Transverse colon (tissue), 4 donors: ENCODE measurements at regions not wholly inside any gene's neighbourhood (a gene's known extent, or its start where the extent isn't known, plus 50 kb on each side); places are given as distances from the start of the nearest gene placed in this dataset.

Source experiments
- DNase-seq: peaks from one replicate; pipeline ENCODE4 v3.0.0-alpha.2; 2019
- H3K27ac ChIP-seq, 4 donors: fragments of 200-600 bp; sonication (generic); 2 replicates each; pipeline ENCODE4 v1.5.1; 2016 to 2018; ENCODE audit warnings: inconsistent platforms in 4 of 4
- H3K27me3 ChIP-seq: fragments of 200-600 bp; sonication (generic); 2 replicates; pipeline ENCODE4 v1.5.1; 2017; ENCODE audit warnings: inconsistent platforms
- H3K36me3 ChIP-seq, 4 donors: fragments of 200-600 bp; sonication (generic); 2 replicates each; pipeline ENCODE4 v1.5.1; 2017 to 2019; ENCODE audit warnings: inconsistent platforms in 4 of 4
- H3K4me1 ChIP-seq, 4 donors: fragments of 200-600 bp; sonication (generic); 2 replicates each; pipeline ENCODE4 v1.5.1; 2017 to 2020; ENCODE audit warnings: inconsistent platforms in 4 of 4
- H3K4me3 ChIP-seq, 4 donors: fragments of 200-600 bp; sonication (generic); 1 replicate in 1 of 4; 2 replicates in 3 of 4; pipeline versions ENCODE4 v1.5.1 to v1.6.1; 2017 to 2019; ENCODE audit warnings: inconsistent platforms in 4 of 4
- H3K9me3 ChIP-seq, 2 donors: fragments of 200-600 bp; sonication (generic); 2 replicates each; pipeline ENCODE4 v1.5.1; 2017 to 2019; ENCODE audit warnings: inconsistent platforms in 2 of 2
- EP300 ChIP-seq: sonication (generic); formaldehyde crosslinking; IDR thresholded peaks from one replicate; pipeline ENCODE4 v1.6.1; 2017; ENCODE audit warnings: antibody characterized with exemption, low read depth
- POLR2A ChIP-seq: fragments of 450-650 bp; IDR thresholded peaks from one replicate; pipeline ENCODE4 v1.6.1; 2016; ENCODE audit warnings: antibody characterized with exemption, mild to moderate bottlenecking, moderate library complexity
- POLR2AphosphoS5 ChIP-seq, 3 donors: sonication (generic); formaldehyde crosslinking; IDR thresholded peaks; one replicate each; pipeline ENCODE4 v1.6.1; 2016; ENCODE audit warnings: antibody characterized with exemption in 3 of 3
- WGBS, 2 donors: methylation state at CpG; one replicate each; pipeline ENCODE4 v1.1.5; 2018; ENCODE audit warnings: low coverage in 1 of 2; 5-methylcytosine and 5-hydroxymethylcytosine counted together
- in situ Hi-C, 4 donors: fragments of 200-750 bp; cut with MboI; loops; one replicate each; pipeline versions ENCODE4 v1.15.0 to v1.15.1; 2017; ENCODE audit warnings: low sequenced_read_pairs in 3 of 4, low pct_ligation_motif_present in 1 of 4, low pct_unique_long_range_greater_than_20kb in 1 of 4
- intact Hi-C: fragments of 100-400 bp; cut with DNase I; formaldehyde crosslinking; loops from one replicate; pipeline ENCODE4 v1.15.1; 2023; ENCODE audit warnings: low total_unique reads
- TF ChIP-seq, protein P1 (sequence below), 5 experiments: fragments of 200-600 bp in 3 of 5; fragments of 450-650 bp in 2 of 5; sonication (generic) in 3 of 5; IDR thresholded peaks; 1 replicate in 2 of 5; 2 replicates in 3 of 5; pipeline ENCODE4 v1.5.1; 2016 to 2017; ENCODE audit warnings: antibody characterized with exemption in 5 of 5, inconsistent platforms in 3 of 5, mild to moderate bottlenecking in 2 of 5, moderate library complexity in 1 of 5

DNA sequence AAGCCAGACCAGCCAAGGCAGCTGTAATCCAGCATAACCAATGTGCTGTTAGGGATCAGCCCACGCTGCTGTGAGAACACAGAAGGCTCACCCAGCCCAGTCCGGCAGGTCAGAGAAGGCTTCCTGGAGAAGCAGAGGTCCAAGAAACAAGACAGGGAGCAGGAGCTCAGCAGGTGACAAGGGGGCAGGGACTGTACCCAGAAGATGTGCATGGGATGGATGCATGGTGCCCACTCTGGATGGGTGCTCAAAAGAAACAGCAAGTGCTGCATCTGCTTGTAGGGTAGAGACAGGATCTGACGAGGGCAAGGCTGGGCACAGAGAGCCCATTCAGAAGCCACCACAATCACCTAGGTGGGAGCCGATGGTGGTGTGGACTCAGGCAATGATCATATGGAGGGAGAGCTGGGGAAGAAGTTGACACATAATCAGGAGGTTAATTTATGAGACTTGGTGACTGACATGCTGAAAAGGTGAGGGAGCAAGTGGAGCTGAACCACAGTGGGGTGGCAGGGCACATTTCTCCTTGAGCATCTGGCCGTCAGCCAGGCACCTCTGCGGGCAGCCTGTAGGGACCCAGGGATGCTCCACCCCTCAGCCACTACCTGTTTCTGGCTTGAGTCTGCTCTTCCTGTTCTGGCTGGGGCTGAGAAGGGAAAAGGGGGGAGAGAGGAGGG is 102.3 kb upstream of the DRD2 start:
- in situ Hi-C loops = no loop called here
- no peaks in the 10 kb centered on the region for H3K36me3 ChIP-seq
- DNase-seq = no peak

DNA sequence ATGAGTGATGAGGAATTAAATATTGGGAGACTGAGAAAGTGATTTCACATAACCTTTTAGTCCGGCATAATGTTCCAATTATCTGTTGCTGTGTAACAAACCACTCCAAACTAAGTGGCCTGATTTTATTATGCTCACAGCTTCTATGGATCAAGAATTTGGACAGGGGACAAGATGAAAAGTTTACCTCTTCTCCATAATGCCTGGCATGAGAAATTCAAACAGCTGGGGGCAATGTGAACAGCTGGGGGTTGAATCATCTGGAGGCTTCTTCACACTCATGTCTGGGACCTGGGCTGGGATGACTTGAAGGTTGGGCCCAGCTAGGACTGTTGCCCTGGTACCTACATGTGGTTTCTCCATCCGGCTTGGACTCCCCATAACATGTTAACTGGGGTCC is 99.4 kb upstream of the DRD2 start:
- 85 to 100% methylated on average over 1 to 2 of the region's 2 CpGs for WGBS, 2 donors
- Histone ChIP-seq H3K9me3 (no peaks in the 10 kb centered on the region), H3K27ac (no peak overlapping the region), H3K4me3 (no peak overlapping the region), H3K4me1 (no peaks in the 10 kb centered on the region), H3K36me3 (no peaks in the 10 kb centered on the region), H3K27me3 (no peaks in the 10 kb centered on the region)
- TF ChIP-seq, protein P1, sequence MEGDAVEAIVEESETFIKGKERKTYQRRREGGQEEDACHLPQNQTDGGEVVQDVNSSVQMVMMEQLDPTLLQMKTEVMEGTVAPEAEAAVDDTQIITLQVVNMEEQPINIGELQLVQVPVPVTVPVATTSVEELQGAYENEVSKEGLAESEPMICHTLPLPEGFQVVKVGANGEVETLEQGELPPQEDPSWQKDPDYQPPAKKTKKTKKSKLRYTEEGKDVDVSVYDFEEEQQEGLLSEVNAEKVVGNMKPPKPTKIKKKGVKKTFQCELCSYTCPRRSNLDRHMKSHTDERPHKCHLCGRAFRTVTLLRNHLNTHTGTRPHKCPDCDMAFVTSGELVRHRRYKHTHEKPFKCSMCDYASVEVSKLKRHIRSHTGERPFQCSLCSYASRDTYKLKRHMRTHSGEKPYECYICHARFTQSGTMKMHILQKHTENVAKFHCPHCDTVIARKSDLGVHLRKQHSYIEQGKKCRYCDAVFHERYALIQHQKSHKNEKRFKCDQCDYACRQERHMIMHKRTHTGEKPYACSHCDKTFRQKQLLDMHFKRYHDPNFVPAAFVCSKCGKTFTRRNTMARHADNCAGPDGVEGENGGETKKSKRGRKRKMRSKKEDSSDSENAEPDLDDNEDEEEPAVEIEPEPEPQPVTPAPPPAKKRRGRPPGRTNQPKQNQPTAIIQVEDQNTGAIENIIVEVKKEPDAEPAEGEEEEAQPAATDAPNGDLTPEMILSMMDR (IDR thresholded peaks at IDR 0.05) = no peak
- TF ChIP-seq EP300 = no peak
- no peak for TF ChIP-seq POLR2A
- TF ChIP-seq POLR2AphosphoS5 (IDR thresholded peaks at IDR 0.05) = no peak
- in situ Hi-C loops (no loop called here), intact Hi-C loops (no loop called here)
- no peak for DNase-seq

More for the DNA sequence above, 102.3 kb upstream of the DRD2 start:
- Histone ChIP-seq H3K27ac (no peak overlapping the region), H3K4me1 (no peaks in the 10 kb centered on the region), H3K4me3 (no peak overlapping the region), H3K27me3 (no peaks in the 10 kb centered on the region), H3K9me3 (no peaks in the 10 kb centered on the region)
- TF ChIP-seq POLR2AphosphoS5 (IDR thresholded peaks at IDR 0.05) (no peak), EP300 (no peak), POLR2A (no peak)
- TF ChIP-seq, protein P1 (IDR thresholded peaks at IDR 0.05) = no peak
- 45 to 66% methylated on average over 5 to 6 of the region's 6 CpGs for WGBS, 2 donors
- intact Hi-C loops = no loop called here

- H3K4me3 ChIP-seq = no peak overlapping the region
- WGBS, 2 donors = 81 to 88% methylated on average over 4 of the region's 4 CpGs
- H3K27ac ChIP-seq = no peak overlapping the region
- intact Hi-C loops (no loop called here), in situ Hi-C loops (no loop called here)
- DNase-seq = no peak
- no peaks in the 10 kb centered on the region for H3K27me3 ChIP-seq
- H3K9me3 ChIP-seq = no peaks in the 10 kb centered on the region
- no peaks in the 10 kb centered on the region for H3K36me3 ChIP-seq
- no peak for TF ChIP-seq POLR2AphosphoS5 (IDR thresholded peaks at IDR 0.05)
- TF ChIP-seq EP300 = no peak
- TF ChIP-seq, protein P1 (IDR thresholded peaks at IDR 0.05) = no peak
- no peak for TF ChIP-seq POLR2A
- H3K4me1 ChIP-seq = no peaks in the 10 kb centered on the region
Observed at GRCh38 chr11:113574171-113574570, 99.0 kb upstream of the DRD2 start.

GRCh38 chr11:113572136-113572735 is 97.0 kb upstream of the DRD2 start:
- no peak overlapping the region for H3K4me3 ChIP-seq
- in situ Hi-C loops (no loop called here), intact Hi-C loops (no loop called here)
- H3K9me3 ChIP-seq = no peaks in the 10 kb centered on the region
- 80 to 91% methylated on average over 4 of the region's 4 CpGs for WGBS, 2 donors
- H3K27me3 ChIP-seq = no peaks in the 10 kb centered on the region
- H3K4me1 ChIP-seq = no peaks in the 10 kb centered on the region
- no peak overlapping the region for H3K27ac ChIP-seq
- TF ChIP-seq POLR2A (no peak), EP300 (no peak), POLR2AphosphoS5 (IDR thresholded peaks at IDR 0.05) (no peak)
- TF ChIP-seq, protein P1 (IDR thresholded peaks at IDR 0.05) = no peak
- DNase-seq = no peak
- H3K36me3 ChIP-seq = no peaks in the 10 kb centered on the region
